ENCODE measurements at regions not wholly inside any gene's neighbourhood (a gene's known extent, or its start where the extent isn't known, plus 50 kb on each side); places are given as distances from the start of the nearest gene placed in this dataset.
"Not testable (repeated sequence)": the region's sequence is repeated elsewhere in the genome, so short reads cannot be mapped to it uniquely, and the experiment has no call there.

- Histone ChIP-seq H3K4me2 (ENCODE audit: low read length) (no peak overlapping the region), H3K27me3 (ENCODE audit: insufficient read depth, low read depth, low read length) (no peaks in the 10 kb centered on the region), H3K9me2 (ENCODE audit: insufficient read depth, low read length) (no peaks in the 10 kb centered on the region), H3K79me2 (replicated peaks; ENCODE audit: insufficient read depth, low read length) (peaks cover 12% of the 10 kb centered on the region), H4K20me1 (ENCODE audit: insufficient read depth) (no peaks in the 10 kb centered on the region), H3K9me3 (ENCODE audit: low read length) (no peaks in the 10 kb centered on the region), H3F3A (ENCODE audit: insufficient read depth, low read length, poor library complexity, severe bottlenecking) (no peaks in the 10 kb centered on the region), H3K36me3 (ENCODE audit: insufficient read depth, low read length) (no peaks in the 10 kb centered on the region), H3K4me3 (ENCODE audit: low read length) (no peak overlapping the region), H2AFZ (ENCODE audit: low read depth, low read length) (no peak overlapping the region), H3K9ac (ENCODE audit: low read length) (no peak overlapping the region), H3K27ac (ENCODE audit: low read length) (no peak overlapping the region)
- TF ChIP-seq EZH2 (IDR thresholded peaks at IDR 0.05; ENCODE audit: borderline replicate concordance, insufficient read depth, low read length, poor library complexity, severe bottlenecking) (no peak), POLR2AphosphoS5 (IDR thresholded peaks at IDR 0.05) (no peak)
Observed at GRCh38 chr1:201641524-201642253, 102.8 kb downstream of the NAV1 start.

- Histone ChIP-seq H3K9me3 (ENCODE audit: low read length) (no peaks in the 10 kb centered on the region), H3K4me3 (ENCODE audit: low read length) (no peak overlapping the region), H3F3A (ENCODE audit: insufficient read depth, low read length, poor library complexity, severe bottlenecking) (no peaks in the 10 kb centered on the region), H3K27ac (ENCODE audit: low read length) (no peak overlapping the region), H3K9me2 (ENCODE audit: insufficient read depth, low read length) (no peaks in the 10 kb centered on the region), H3K27me3 (ENCODE audit: insufficient read depth, low read depth, low read length) (no peaks in the 10 kb centered on the region), H3K4me2 (ENCODE audit: low read length) (no peak overlapping the region), H3K79me2 (replicated peaks; ENCODE audit: insufficient read depth, low read length) (peaks cover 22% of the 10 kb centered on the region), H3K36me3 (ENCODE audit: insufficient read depth, low read length) (no peaks in the 10 kb centered on the region), H4K20me1 (ENCODE audit: insufficient read depth) (no peaks in the 10 kb centered on the region), H2AFZ (ENCODE audit: low read depth, low read length) (no peak overlapping the region), H3K9ac (ENCODE audit: low read length) (no peak overlapping the region)
- no peak for TF ChIP-seq TAF1 (IDR thresholded peaks at IDR 0.05; ENCODE audit: low read depth)
Observed at GRCh38 chr1:201643835-201644104, 104.8 kb downstream of the NAV1 start.

- no peak overlapping the region for H2AFZ ChIP-seq (ENCODE audit: low read depth, low read length)
- no peak for TF ChIP-seq CTCF (IDR thresholded peaks at IDR 0.05; ENCODE audit: poor library complexity, severe bottlenecking)
- no peak for TF ChIP-seq SMC3 (conservative IDR thresholded peaks at IDR 0.05; ENCODE audit: poor library complexity)
- no peak for TF ChIP-seq REST (IDR thresholded peaks at IDR 0.05; ENCODE audit: borderline replicate concordance)
- no peak for TF ChIP-seq EP300 (conservative IDR thresholded peaks at IDR 0.05; ENCODE audit: poor library complexity, severe bottlenecking)
- no peak for TF ChIP-seq EZH2 (IDR thresholded peaks at IDR 0.05; ENCODE audit: borderline replicate concordance, insufficient read depth, low read length, poor library complexity, severe bottlenecking)
- no peak for TF ChIP-seq POLR2AphosphoS5 (IDR thresholded peaks at IDR 0.05)
Observed at GRCh38 chr1:201644197-201644596, 105.3 kb downstream of the NAV1 start.

GRCh38 chr1:201645000-201645399 is 106.1 kb downstream of the NAV1 start:
- not testable (repeated sequence) for H2AFZ ChIP-seq (ENCODE audit: low read depth, low read length); H3K4me2 ChIP-seq (ENCODE audit: low read length); H4K20me1 ChIP-seq (ENCODE audit: insufficient read depth); H3K9me2 ChIP-seq (ENCODE audit: insufficient read depth, low read length); H3F3A ChIP-seq (ENCODE audit: insufficient read depth, low read length, poor library complexity, severe bottlenecking); H3K27me3 ChIP-seq (ENCODE audit: insufficient read depth, low read depth, low read length); H3K9ac ChIP-seq (ENCODE audit: low read length); H3K27ac ChIP-seq (ENCODE audit: low read length); H3K36me3 ChIP-seq (ENCODE audit: insufficient read depth, low read length); H3K4me3 ChIP-seq (ENCODE audit: low read length); H3K9me3 ChIP-seq (ENCODE audit: low read length)
- H3K79me2 ChIP-seq (replicated peaks; ENCODE audit: insufficient read depth, low read length), result peaks cover 35% of the 10 kb centered on the region

More at GRCh38 chr1:201644197-201644596, 105.3 kb downstream of the NAV1 start:
- Histone ChIP-seq H3K9me2 (ENCODE audit: insufficient read depth, low read length) (no peaks in the 10 kb centered on the region), H3K4me3 (ENCODE audit: low read length) (no peak overlapping the region), H3K79me2 (replicated peaks; ENCODE audit: insufficient read depth, low read length) (peaks cover 27% of the 10 kb centered on the region), H3F3A (ENCODE audit: insufficient read depth, low read length, poor library complexity, severe bottlenecking) (no peaks in the 10 kb centered on the region), H3K36me3 (ENCODE audit: insufficient read depth, low read length) (no peaks in the 10 kb centered on the region), H3K4me2 (ENCODE audit: low read length) (no peak overlapping the region), H3K9ac (ENCODE audit: low read length) (no peak overlapping the region), H4K20me1 (ENCODE audit: insufficient read depth) (no peaks in the 10 kb centered on the region), H3K9me3 (ENCODE audit: low read length) (no peaks in the 10 kb centered on the region), H3K27ac (ENCODE audit: low read length) (no peak overlapping the region), H3K27me3 (ENCODE audit: insufficient read depth, low read depth, low read length) (no peaks in the 10 kb centered on the region)
